ENCODE measurements at regions not wholly inside any gene's neighbourhood (a gene's known extent, or its start where the extent isn't known, plus 50 kb on each side); places are given as distances from the start of the nearest gene placed in this dataset.

DNA sequence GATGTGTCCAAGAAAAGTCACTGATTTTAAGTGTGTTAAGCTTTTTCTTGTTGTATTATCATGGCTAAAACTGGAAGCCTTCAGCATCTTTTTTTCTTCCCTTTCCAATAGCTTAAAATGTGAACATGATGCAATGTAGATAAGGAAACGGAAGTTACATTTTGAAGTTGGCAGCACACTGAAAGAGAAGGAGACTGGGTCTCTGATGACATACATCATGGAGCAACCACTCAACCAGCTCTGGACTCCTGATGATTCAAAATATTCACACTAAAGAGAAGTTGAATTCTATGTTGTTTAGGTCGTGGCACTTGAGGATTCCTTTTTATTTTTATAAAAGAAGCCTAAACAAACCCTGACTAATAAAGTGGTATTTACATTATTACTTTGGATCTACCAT, 488.3 kb upstream of the ALCAM start:
- no peak for TF ChIP-seq ARNT (IDR thresholded peaks at IDR 0.05)
- no peak for TF ChIP-seq ELF4 (IDR thresholded peaks at IDR 0.05)
- TF ChIP-seq TARDBP (IDR thresholded peaks at IDR 0.05): no peak
- no peak for TF ChIP-seq SP1 (IDR thresholded peaks at IDR 0.05)
- no peak for TF ChIP-seq BHLHE40 (IDR thresholded peaks at IDR 0.05; ENCODE audit: borderline replicate concordance)
- TF ChIP-seq L3MBTL2 (conservative IDR thresholded peaks at IDR 0.05): no peak
- TF ChIP-seq FOXA1 (IDR thresholded peaks at IDR 0.05): no peak
- no peak for TF ChIP-seq SUZ12 (IDR thresholded peaks at IDR 0.05)
- TF ChIP-seq FOXK2 (IDR thresholded peaks at IDR 0.05): no peak

All from HEK293T (cell line).